Activated naive CD4-positive, alpha-beta T cell treated with anti-CD3 and anti-CD28 coated beads, Interleukin-2, amount 50 U/mL, for 72 hours (primary cell): ENCODE measurements at regions not wholly inside any gene's neighbourhood (a gene's known extent, or its start where the extent isn't known, plus 50 kb on each side); places are given as distances from the start of the nearest gene placed in this dataset.
A peak's percentile ranks its signal among the peaks of the same experiment; 100 is the strongest.

ENCODE experiments used
- ATAC-seq, 2 donors: fragments of 150-1000 bp; cut with Tn5 transposase; 2 replicates each; pipeline ENCODE4 v1.10.0; 2021; ENCODE audit warnings: mild to moderate bottlenecking in 2 of 2, moderate library complexity in 2 of 2
- DNase-seq, 2 donors: peaks; one replicate each; pipeline ENCODE4 v3.0.0; 2021 to 2022; ENCODE audit warnings: low spot score in 2 of 2
- H3K27ac Mint-ChIP-seq, 2 donors: one replicate each; pipeline ENCODE4 v1.8.0; 2022; ENCODE audit warnings: mild to moderate bottlenecking in 2 of 2, mixed read lengths in 2 of 2
- H3K36me3 Mint-ChIP-seq, 2 donors: one replicate each; pipeline ENCODE4 v1.8.0; 2022; ENCODE audit warnings: mixed read lengths in 2 of 2
- H3K9me3 Mint-ChIP-seq, 2 donors: one replicate each; pipeline ENCODE4 v1.8.0; 2022; ENCODE audit warnings: mixed read lengths in 2 of 2

GRCh38 chr5:40381676-40382363, 297.9 kb upstream of the PTGER4 start:
- Mint-ChIP-seq H3K36me3 (peaks cover 5 to 45% of the 10 kb centered on the region in 2 donors), H3K27ac (peak overlapping the region; percentile 95), H3K9me3 (peaks cover 11 to 20% of the 10 kb centered on the region in 2 donors)
- peak; percentile 15 to 47 for ATAC-seq
- DNase-seq, result no peak

- DNase-seq (no peak), ATAC-seq (no peak)
- Mint-ChIP-seq H3K9me3 (peaks cover 11 to 25% of the 10 kb centered on the region in 2 donors), H3K36me3 (peaks cover 5 to 51% of the 10 kb centered on the region in 2 donors), H3K27ac (peak overlapping the region in 1 of 2 donors; percentile 95)
These were observed 298.7 kb upstream of the PTGER4 start for GRCh38 chr5:40381016-40381415.

GRCh38 chr5:40378396-40379177, 301.1 kb upstream of the PTGER4 start:
- ATAC-seq, result peak; percentile 47 to 54
- Mint-ChIP-seq H3K9me3 (peaks cover 11 to 25% of the 10 kb centered on the region in 2 donors), H3K27ac (peak overlapping the region; percentile 25 to 80), H3K36me3 (peaks cover 5 to 52% of the 10 kb centered on the region in 2 donors)
- DNase-seq, result no peak

- Mint-ChIP-seq H3K27ac (no peak overlapping the region), H3K36me3 (peaks cover 5 to 50% of the 10 kb centered on the region in 2 donors), H3K9me3 (peaks cover 9 to 25% of the 10 kb centered on the region in 2 donors)
- DNase-seq (no peak), ATAC-seq (no peak)
These were observed 303.1 kb upstream of the PTGER4 start for GRCh38 chr5:40376566-40376965.

GRCh38 chr5:40374853-40375252, 304.9 kb upstream of the PTGER4 start:
- DNase-seq, result no peak
- no peak overlapping the region for H3K27ac Mint-ChIP-seq
- peaks cover 17 to 45% of the 10 kb centered on the region in 2 donors for H3K36me3 Mint-ChIP-seq
- no peak for ATAC-seq
- H3K9me3 Mint-ChIP-seq, result peaks cover 7 to 26% of the 10 kb centered on the region in 2 donors

- ATAC-seq, result no peak
- Mint-ChIP-seq H3K36me3 (peaks cover 29 to 45% of the 10 kb centered on the region in 2 donors), H3K9me3 (peaks cover 17 to 33% of the 10 kb centered on the region in 2 donors), H3K27ac (peak overlapping the region in 1 of 2 donors; percentile 38)
- DNase-seq, result no peak
These were observed 311.5 kb upstream of the PTGER4 start for GRCh38 chr5:40368200-40368599.

- Mint-ChIP-seq H3K36me3 (peaks cover 29 to 50% of the 10 kb centered on the region in 2 donors), H3K27ac (peak overlapping the region in 1 of 2 donors; percentile 5), H3K9me3 (peaks cover 21 to 37% of the 10 kb centered on the region in 2 donors)
- ATAC-seq (no peak), DNase-seq (no peak)
These were observed 312.5 kb upstream of the PTGER4 start for GRCh38 chr5:40367255-40367654.

GRCh38 chr5:40365342-40366330, 314.1 kb upstream of the PTGER4 start:
- no peak overlapping the region for H3K27ac Mint-ChIP-seq

GRCh38 chr5:40364441-40364840, 315.3 kb upstream of the PTGER4 start:
- no peak for DNase-seq
- H3K36me3 Mint-ChIP-seq, result peaks cover 16 to 36% of the 10 kb centered on the region in 2 donors
- ATAC-seq, result no peak
- peaks cover 21 to 29% of the 10 kb centered on the region in 2 donors for H3K9me3 Mint-ChIP-seq
- no peak overlapping the region for H3K27ac Mint-ChIP-seq

More at GRCh38 chr5:40365342-40366330, 314.1 kb upstream of the PTGER4 start:
- DNase-seq (no peak), ATAC-seq (no peak)
- Mint-ChIP-seq H3K36me3 (peaks cover 25 to 46% of the 10 kb centered on the region in 2 donors), H3K9me3 (peaks cover 21 to 33% of the 10 kb centered on the region in 2 donors)

GRCh38 chr5:40361378-40361777, 318.3 kb upstream of the PTGER4 start:
- H3K36me3 Mint-ChIP-seq, result peaks cover 9 to 25% of the 10 kb centered on the region in 2 donors
- H3K9me3 Mint-ChIP-seq, result peaks cover 14 to 15% of the 10 kb centered on the region in 2 donors
- no peak overlapping the region for H3K27ac Mint-ChIP-seq
- ATAC-seq (no peak), DNase-seq (no peak)

GRCh38 chr5:40360685-40361084, 319.0 kb upstream of the PTGER4 start:
- DNase-seq, result no peak
- Mint-ChIP-seq H3K27ac (no peak overlapping the region), H3K9me3 (peaks cover 14 to 15% of the 10 kb centered on the region in 2 donors), H3K36me3 (peaks cover 9 to 25% of the 10 kb centered on the region in 2 donors)
- ATAC-seq, result no peak

GRCh38 chr5:40359832-40360231, 319.9 kb upstream of the PTGER4 start:
- no peak for DNase-seq
- Mint-ChIP-seq H3K9me3 (peaks cover 15 to 18% of the 10 kb centered on the region in 2 donors), H3K27ac (no peak overlapping the region), H3K36me3 (peaks cover 9 to 17% of the 10 kb centered on the region in 2 donors)
- ATAC-seq, result no peak

- DNase-seq (no peak), ATAC-seq (no peak)
- Mint-ChIP-seq H3K9me3 (peaks cover 14 to 17% of the 10 kb centered on the region in 2 donors), H3K36me3 (peaks cover 7 to 10% of the 10 kb centered on the region in 2 donors), H3K27ac (no peak overlapping the region)
These were observed 320.6 kb upstream of the PTGER4 start for GRCh38 chr5:40359093-40359492.

- DNase-seq (no peak), ATAC-seq (no peak)
- Mint-ChIP-seq H3K36me3 (peaks cover 0 to 4% of the 10 kb centered on the region in 2 donors), H3K27ac (no peak overlapping the region), H3K9me3 (peaks cover 4% of the 10 kb centered on the region in 2 donors)
These were observed 323.5 kb upstream of the PTGER4 start for GRCh38 chr5:40356248-40356647.

- ATAC-seq (no peak), DNase-seq (no peak)
- H3K9me3 Mint-ChIP-seq, result peaks cover 4 to 8% of the 10 kb centered on the region in 2 donors
- no peak overlapping the region for H3K27ac Mint-ChIP-seq
- peaks cover 0 to 8% of the 10 kb centered on the region in 2 donors for H3K36me3 Mint-ChIP-seq
These were observed 323.9 kb upstream of the PTGER4 start for GRCh38 chr5:40355846-40356245.

- ATAC-seq, result no peak
- no peak for DNase-seq
- Mint-ChIP-seq H3K27ac (no peak overlapping the region), H3K9me3 (peaks cover 9 to 15% of the 10 kb centered on the region in 2 donors), H3K36me3 (peaks cover 4 to 15% of the 10 kb centered on the region in 2 donors)
These were observed 324.5 kb upstream of the PTGER4 start for GRCh38 chr5:40355181-40355580.
